ENCODE measurements at regions not wholly inside any gene's neighbourhood (a gene's known extent, or its start where the extent isn't known, plus 50 kb on each side); places are given as distances from the start of the nearest gene placed in this dataset.

DNA sequence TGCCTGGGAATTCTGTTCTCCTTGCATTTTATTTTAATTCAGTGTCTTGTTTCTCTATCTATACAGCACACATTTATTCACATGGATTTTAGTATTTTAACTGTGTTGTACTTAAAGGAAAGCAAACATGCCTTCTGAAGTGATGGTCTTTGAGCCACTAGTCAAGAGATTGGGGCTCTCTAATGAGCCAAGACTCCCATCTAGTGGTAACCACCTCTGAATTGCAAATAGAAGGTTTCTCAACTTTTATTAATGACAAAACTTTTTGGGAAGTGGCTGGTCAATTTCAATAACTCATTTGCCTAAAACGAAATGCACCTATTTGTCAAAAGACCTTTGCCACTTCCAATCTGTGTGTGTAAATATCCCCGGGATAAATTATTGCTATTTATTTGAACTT, 199.6 kb downstream of the LTN1 start:
- TF ChIP-seq, protein P1, sequence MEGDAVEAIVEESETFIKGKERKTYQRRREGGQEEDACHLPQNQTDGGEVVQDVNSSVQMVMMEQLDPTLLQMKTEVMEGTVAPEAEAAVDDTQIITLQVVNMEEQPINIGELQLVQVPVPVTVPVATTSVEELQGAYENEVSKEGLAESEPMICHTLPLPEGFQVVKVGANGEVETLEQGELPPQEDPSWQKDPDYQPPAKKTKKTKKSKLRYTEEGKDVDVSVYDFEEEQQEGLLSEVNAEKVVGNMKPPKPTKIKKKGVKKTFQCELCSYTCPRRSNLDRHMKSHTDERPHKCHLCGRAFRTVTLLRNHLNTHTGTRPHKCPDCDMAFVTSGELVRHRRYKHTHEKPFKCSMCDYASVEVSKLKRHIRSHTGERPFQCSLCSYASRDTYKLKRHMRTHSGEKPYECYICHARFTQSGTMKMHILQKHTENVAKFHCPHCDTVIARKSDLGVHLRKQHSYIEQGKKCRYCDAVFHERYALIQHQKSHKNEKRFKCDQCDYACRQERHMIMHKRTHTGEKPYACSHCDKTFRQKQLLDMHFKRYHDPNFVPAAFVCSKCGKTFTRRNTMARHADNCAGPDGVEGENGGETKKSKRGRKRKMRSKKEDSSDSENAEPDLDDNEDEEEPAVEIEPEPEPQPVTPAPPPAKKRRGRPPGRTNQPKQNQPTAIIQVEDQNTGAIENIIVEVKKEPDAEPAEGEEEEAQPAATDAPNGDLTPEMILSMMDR (conservative IDR thresholded peaks at IDR 0.05), result peak; percentile 60
- TF ChIP-seq ZFX (IDR thresholded peaks at IDR 0.05), result no peak
